ENCODE measurements at regions not wholly inside any gene's neighbourhood (a gene's known extent, or its start where the extent isn't known, plus 50 kb on each side); places are given as distances from the start of the nearest gene placed in this dataset.

DNA sequence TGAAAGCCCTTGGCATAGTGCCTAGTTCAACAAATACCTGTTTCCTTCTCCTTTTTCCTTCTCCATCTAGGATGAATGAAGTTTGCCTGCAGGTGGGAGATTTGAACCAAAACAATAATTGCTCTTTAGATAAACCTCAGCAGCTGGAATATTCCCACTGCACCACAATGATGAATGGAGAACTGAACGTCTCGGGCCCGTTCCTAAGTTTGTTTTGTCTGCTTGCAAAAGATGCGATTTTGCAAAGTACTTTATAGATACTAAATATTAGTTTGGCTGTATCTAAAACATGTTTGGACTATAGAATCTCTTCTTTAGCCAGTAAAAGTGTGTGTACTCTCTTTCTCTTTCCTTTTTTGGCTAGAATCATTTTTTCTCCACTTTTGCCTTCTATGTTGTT is 75.8 kb upstream of the BMPER start:
- H3K4me1 ChIP-seq (ENCODE audit: control insufficient read depth in 5 of 5, insufficient read depth in 5 of 5, low read length in 5 of 5), result peaks cover 0 to 14% (median 4%) of the 10 kb centered on the region in 5 donors
- H3K36me3 ChIP-seq (ENCODE audit: control insufficient read depth in 5 of 5, insufficient read depth in 5 of 5, low read length in 5 of 5), result no peaks in the 10 kb centered on the region
- H3K9me3 ChIP-seq (ENCODE audit: control insufficient read depth in 5 of 5, low read length in 5 of 5), result no peaks in the 10 kb centered on the region
- H3K27ac ChIP-seq (ENCODE audit: low read depth, low read length), result no peak overlapping the region
- H3K4me3 ChIP-seq (ENCODE audit: low read depth in 1 of 5, low read length in 5 of 5), result no peak overlapping the region
- H3K27me3 ChIP-seq (ENCODE audit: control insufficient read depth in 5 of 5, insufficient read depth in 4 of 5, low read length in 5 of 5), result no peaks in the 10 kb centered on the region
- H3K9ac ChIP-seq (ENCODE audit: low read length in 5 of 5), result no peak overlapping the region

DNA sequence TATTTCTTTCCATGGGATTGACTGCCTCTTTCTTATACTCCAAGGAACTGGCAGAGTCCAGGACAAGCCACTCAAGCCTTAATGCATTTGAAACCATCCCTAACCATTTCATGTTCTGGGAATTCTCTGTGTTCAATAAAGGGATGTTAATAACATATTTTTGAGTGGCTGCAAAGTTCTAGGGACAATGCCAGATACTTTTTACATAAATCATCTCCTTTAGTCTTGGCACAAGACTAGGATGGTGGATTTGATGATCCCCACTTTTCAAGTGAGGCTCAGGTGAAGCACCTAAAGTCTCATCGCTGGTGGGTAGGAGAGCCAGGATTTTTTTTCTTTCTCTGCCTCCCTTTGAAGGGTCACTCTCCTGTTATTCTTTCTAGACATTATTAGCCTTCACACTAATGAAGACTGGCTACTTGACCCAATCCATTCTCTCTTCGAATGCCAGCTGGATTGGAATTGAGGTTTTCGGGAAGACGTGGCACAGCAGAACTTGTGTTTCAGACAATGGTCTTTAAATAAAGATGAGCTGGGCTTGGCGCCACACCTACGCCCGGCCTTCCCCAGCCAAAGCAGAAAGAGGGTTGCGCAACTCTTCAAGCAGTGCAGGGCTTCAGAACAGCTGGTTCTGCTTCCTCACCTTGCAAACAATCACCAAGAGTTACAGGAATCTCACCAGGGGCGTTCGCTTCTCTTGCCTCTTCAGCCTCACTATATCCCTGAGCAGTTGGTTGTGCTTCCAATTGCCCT is 73.8 kb upstream of the BMPER start:
- no peaks in the 10 kb centered on the region for H3K27me3 ChIP-seq (ENCODE audit: control insufficient read depth in 5 of 5, insufficient read depth in 4 of 5, low read length in 5 of 5)
- H3K4me3 ChIP-seq (ENCODE audit: low read depth in 1 of 5, low read length in 5 of 5), result no peak overlapping the region
- H3K4me1 ChIP-seq (ENCODE audit: control insufficient read depth in 5 of 5, insufficient read depth in 5 of 5, low read length in 5 of 5), result peaks cover 0 to 14% (median 4%) of the 10 kb centered on the region in 5 donors
- H3K9me3 ChIP-seq (ENCODE audit: control insufficient read depth in 5 of 5, low read length in 5 of 5), result no peaks in the 10 kb centered on the region
- no peaks in the 10 kb centered on the region for H3K36me3 ChIP-seq (ENCODE audit: control insufficient read depth in 5 of 5, insufficient read depth in 5 of 5, low read length in 5 of 5)
- H3K27ac ChIP-seq (ENCODE audit: low read depth, low read length), result no peak overlapping the region
- H3K9ac ChIP-seq (ENCODE audit: low read length in 5 of 5), result no peak overlapping the region

DNA sequence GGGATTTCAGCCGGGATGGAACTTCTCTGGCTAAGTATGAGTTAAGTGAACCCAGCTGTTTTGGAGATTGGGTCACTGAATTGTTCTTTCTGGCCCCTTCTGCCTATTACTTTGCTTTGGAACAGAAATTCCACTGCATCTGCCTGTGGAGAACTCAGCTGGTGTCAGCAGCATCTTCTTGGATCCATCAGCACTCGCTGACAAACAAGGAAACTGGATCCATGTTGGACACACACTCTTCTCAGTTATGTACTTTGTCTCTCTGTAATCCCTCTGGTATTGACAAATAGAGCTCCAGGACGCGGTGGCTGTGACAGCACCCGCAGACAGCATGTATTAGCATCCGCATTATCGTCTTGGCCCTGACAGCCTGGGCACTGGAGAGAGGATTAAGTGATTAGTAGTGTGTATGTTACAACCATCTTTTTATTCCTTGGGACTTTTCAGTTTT is 73.0 kb upstream of the BMPER start:
- Histone ChIP-seq H3K27me3 (ENCODE audit: control insufficient read depth in 5 of 5, insufficient read depth in 4 of 5, low read length in 5 of 5) (no peaks in the 10 kb centered on the region), H3K4me3 (ENCODE audit: low read depth in 1 of 5, low read length in 5 of 5) (no peak overlapping the region), H3K4me1 (ENCODE audit: control insufficient read depth in 5 of 5, insufficient read depth in 5 of 5, low read length in 5 of 5) (peaks cover 0 to 14% (median 4%) of the 10 kb centered on the region in 5 donors), H3K9me3 (ENCODE audit: control insufficient read depth in 5 of 5, low read length in 5 of 5) (peaks cover 0 to 7% (median 5%) of the 10 kb centered on the region in 5 donors), H3K27ac (ENCODE audit: low read depth, low read length) (no peak overlapping the region), H3K9ac (ENCODE audit: low read length in 5 of 5) (no peak overlapping the region), H3K36me3 (ENCODE audit: control insufficient read depth in 5 of 5, insufficient read depth in 5 of 5, low read length in 5 of 5) (no peaks in the 10 kb centered on the region)

DNA sequence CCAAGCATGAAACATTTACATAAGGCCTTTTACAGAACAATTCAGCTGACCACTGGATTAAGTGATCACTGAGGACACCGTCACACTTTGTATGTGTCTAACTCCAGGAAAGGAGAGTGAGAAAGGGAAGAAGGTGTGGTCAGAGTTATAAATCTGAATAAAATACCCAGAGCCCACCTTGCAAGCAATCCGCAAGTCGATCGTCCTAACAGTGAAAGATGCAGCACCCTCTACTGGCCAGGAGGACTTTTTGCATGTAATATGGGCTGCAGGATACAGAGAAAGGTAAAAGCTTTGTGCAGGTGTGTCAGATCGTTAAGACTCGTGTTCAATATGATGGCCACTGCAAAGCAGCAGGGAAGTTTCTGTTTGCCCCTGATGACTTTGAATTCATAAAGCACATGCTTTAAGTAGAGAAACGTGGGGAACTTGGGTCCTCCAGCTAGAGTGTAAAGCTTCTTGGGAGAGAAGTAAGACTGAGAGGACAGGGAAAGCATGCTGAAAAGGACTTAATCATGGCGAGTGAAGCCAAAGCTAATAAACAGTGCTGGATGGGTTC is 68.5 kb upstream of the BMPER start:
- no peak overlapping the region for H3K4me3 ChIP-seq (ENCODE audit: low read depth in 1 of 5, low read length in 5 of 5)
- H3K9ac ChIP-seq (ENCODE audit: low read length in 5 of 5), result no peak overlapping the region
- no peaks in the 10 kb centered on the region for H3K36me3 ChIP-seq (ENCODE audit: control insufficient read depth in 5 of 5, insufficient read depth in 5 of 5, low read length in 5 of 5)
- peaks cover 0 to 15% (median 5%) of the 10 kb centered on the region in 5 donors for H3K4me1 ChIP-seq (ENCODE audit: control insufficient read depth in 5 of 5, insufficient read depth in 5 of 5, low read length in 5 of 5)
- no peaks in the 10 kb centered on the region for H3K27me3 ChIP-seq (ENCODE audit: control insufficient read depth in 5 of 5, insufficient read depth in 4 of 5, low read length in 5 of 5)
- no peak overlapping the region for H3K27ac ChIP-seq (ENCODE audit: low read depth, low read length)
- H3K9me3 ChIP-seq (ENCODE audit: control insufficient read depth in 5 of 5, low read length in 5 of 5), result peaks cover 0 to 8% (median 5%) of the 10 kb centered on the region in 5 donors

DNA sequence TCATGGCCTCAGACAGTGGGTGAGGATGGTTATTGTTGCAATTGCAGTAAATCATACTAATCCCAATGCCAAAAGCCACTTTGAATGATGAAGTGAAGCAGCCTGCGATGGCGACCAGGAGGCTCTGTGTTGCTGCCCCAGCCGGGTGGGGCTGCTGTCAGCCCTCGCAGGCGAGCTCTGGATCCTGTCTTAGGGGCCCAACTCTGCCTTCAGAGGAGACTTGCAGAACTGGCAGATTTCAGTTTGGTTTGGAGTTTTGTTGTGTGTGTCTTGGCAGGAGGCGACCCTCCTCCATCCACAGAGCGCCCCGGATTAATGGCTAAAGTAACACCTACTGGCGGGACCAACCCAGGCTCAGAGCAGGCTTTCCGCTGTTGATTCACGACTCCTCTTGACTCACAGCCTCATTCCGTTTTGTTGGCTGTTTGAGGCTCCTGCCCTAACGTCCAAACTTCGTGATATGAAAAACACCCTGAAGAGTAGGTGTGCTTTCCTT is 67.9 kb upstream of the BMPER start:
- Histone ChIP-seq H3K4me3 (ENCODE audit: low read depth in 1 of 5, low read length in 5 of 5) (no peak overlapping the region), H3K9ac (ENCODE audit: low read length in 5 of 5) (no peak overlapping the region), H3K36me3 (ENCODE audit: control insufficient read depth in 5 of 5, insufficient read depth in 5 of 5, low read length in 5 of 5) (no peaks in the 10 kb centered on the region), H3K27ac (ENCODE audit: low read depth, low read length) (no peak overlapping the region), H3K27me3 (ENCODE audit: control insufficient read depth in 5 of 5, insufficient read depth in 4 of 5, low read length in 5 of 5) (no peaks in the 10 kb centered on the region), H3K4me1 (ENCODE audit: control insufficient read depth in 5 of 5, insufficient read depth in 5 of 5, low read length in 5 of 5) (peaks cover 0 to 13% (median 4%) of the 10 kb centered on the region in 5 donors), H3K9me3 (ENCODE audit: control insufficient read depth in 5 of 5, low read length in 5 of 5) (peaks cover 0 to 8% (median 5%) of the 10 kb centered on the region in 5 donors)

DNA sequence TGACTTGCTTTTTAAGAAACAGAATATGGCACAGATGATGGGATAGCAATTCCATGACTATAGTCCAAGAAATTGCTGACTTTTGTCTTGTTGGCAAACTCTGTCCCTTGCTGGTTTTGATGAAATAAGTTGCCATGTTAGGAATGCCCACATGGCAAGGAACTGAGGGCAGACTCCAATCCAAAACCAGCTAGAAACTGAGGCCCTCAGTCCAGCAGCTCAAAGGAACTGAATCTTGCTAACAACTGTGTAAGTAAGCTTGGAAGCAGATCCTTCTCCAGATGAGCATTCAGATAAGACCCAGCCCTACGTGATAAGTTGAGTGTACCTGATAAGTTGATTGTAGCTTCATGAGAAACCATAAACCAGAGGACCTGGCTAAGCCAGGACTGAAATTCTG is 64.3 kb upstream of the BMPER start:
- Histone ChIP-seq H3K9me3 (ENCODE audit: control insufficient read depth in 5 of 5, low read length in 5 of 5) (peaks cover 0 to 8% (median 5%) of the 10 kb centered on the region in 5 donors), H3K36me3 (ENCODE audit: control insufficient read depth in 5 of 5, insufficient read depth in 5 of 5, low read length in 5 of 5) (no peaks in the 10 kb centered on the region), H3K9ac (ENCODE audit: low read length in 5 of 5) (no peak overlapping the region), H3K27ac (ENCODE audit: low read depth, low read length) (peak overlapping the region; percentile 51), H3K4me3 (ENCODE audit: low read depth in 1 of 5, low read length in 5 of 5) (no peak overlapping the region), H3K27me3 (ENCODE audit: control insufficient read depth in 5 of 5, insufficient read depth in 4 of 5, low read length in 5 of 5) (no peaks in the 10 kb centered on the region), H3K4me1 (ENCODE audit: control insufficient read depth in 5 of 5, insufficient read depth in 5 of 5, low read length in 5 of 5) (peaks cover 0 to 13% (median 5%) of the 10 kb centered on the region in 5 donors)

DNA sequence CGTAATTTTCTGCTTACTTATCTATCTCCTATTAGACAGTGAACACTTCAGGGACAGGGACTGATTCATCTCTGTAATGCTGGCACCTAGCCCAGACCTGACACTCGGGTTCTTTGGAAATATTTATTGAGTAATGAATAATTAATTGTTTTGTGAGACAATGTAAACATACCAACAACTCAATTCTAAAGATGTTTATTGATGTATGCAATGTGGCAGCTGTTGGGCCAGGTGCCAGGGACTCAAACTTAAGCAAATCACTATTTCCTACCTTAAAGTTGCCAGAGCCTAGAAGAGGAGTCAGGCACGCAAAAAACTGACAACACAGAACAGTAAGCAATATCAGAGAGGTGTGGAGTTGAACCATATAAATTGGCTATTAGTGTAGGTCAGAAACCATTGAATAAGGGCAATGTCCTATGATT is 63.6 kb upstream of the BMPER start:
- H3K27ac ChIP-seq (ENCODE audit: low read depth, low read length), result peak overlapping the region; percentile 51
- peaks cover 0 to 7% (median 4%) of the 10 kb centered on the region in 5 donors for H3K9me3 ChIP-seq (ENCODE audit: control insufficient read depth in 5 of 5, low read length in 5 of 5)
- H3K9ac ChIP-seq (ENCODE audit: low read length in 5 of 5), result no peak overlapping the region
- no peaks in the 10 kb centered on the region for H3K27me3 ChIP-seq (ENCODE audit: control insufficient read depth in 5 of 5, insufficient read depth in 4 of 5, low read length in 5 of 5)
- peaks cover 0 to 17% (median 10%) of the 10 kb centered on the region in 5 donors for H3K4me1 ChIP-seq (ENCODE audit: control insufficient read depth in 5 of 5, insufficient read depth in 5 of 5, low read length in 5 of 5)
- H3K4me3 ChIP-seq (ENCODE audit: low read depth in 1 of 5, low read length in 5 of 5), result no peak overlapping the region
- H3K36me3 ChIP-seq (ENCODE audit: control insufficient read depth in 5 of 5, insufficient read depth in 5 of 5, low read length in 5 of 5), result no peaks in the 10 kb centered on the region

DNA sequence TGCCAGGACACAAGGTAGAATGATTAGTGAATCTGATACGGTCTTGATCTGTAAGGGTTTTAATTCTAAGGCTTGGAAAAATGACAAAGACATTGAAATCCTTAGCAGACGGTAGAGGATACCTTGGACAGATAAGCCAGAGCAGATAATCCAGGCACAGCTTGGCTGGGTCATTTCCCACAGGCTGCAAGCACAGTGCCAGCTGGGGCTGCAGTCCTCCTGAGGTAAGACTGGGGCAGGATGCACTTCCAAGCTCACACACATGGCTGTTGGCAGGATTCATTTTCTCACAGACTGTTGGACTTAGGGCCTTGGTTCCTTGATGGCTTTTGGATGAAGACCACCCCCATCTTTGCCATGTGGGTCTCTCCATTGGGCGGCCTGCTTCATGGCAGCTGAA is 63.2 kb upstream of the BMPER start:
- H3K36me3 ChIP-seq (ENCODE audit: control insufficient read depth in 5 of 5, insufficient read depth in 5 of 5, low read length in 5 of 5), result no peaks in the 10 kb centered on the region

DNA sequence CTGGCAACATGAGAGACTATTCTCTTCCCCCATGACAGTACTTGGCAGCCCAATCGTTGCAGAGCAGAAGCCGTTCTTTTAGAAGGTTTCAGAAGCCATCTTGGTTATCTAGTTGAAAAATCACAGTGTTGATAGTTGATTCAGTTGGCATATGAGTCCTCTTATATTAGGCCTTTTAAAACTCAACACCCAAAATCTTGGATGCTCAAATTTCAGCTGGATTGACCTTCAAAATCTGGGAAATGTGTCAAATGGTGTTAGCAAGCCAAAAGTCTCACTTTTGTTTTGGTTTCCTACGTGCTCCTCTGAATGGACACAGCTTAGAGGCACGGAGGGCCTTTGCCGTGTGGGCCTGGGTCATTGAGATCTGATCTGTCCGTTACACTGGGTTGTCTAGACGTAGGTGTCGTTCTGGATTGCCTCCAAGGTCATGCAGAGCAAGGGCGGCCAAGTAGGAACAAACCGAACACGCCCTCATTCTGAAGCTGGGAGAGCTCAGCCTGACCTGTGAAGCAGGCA is 59.3 kb upstream of the BMPER start:
- no peaks in the 10 kb centered on the region for H3K36me3 ChIP-seq (ENCODE audit: control insufficient read depth in 5 of 5, insufficient read depth in 5 of 5, low read length in 5 of 5)
- no peaks in the 10 kb centered on the region for H3K27me3 ChIP-seq (ENCODE audit: control insufficient read depth in 5 of 5, insufficient read depth in 4 of 5, low read length in 5 of 5)
- no peak overlapping the region for H3K27ac ChIP-seq (ENCODE audit: low read depth, low read length)
- H3K4me3 ChIP-seq (ENCODE audit: low read depth in 1 of 5, low read length in 5 of 5), result no peak overlapping the region
- peaks cover 0 to 13% (median 8%) of the 10 kb centered on the region in 5 donors for H3K4me1 ChIP-seq (ENCODE audit: control insufficient read depth in 5 of 5, insufficient read depth in 5 of 5, low read length in 5 of 5)
- peaks cover 0 to under 1% (median 0%) of the 10 kb centered on the region in 5 donors for H3K9me3 ChIP-seq (ENCODE audit: control insufficient read depth in 5 of 5, low read length in 5 of 5)
- no peak overlapping the region for H3K9ac ChIP-seq (ENCODE audit: low read length in 5 of 5)

More for the DNA sequence above, 63.2 kb upstream of the BMPER start:
- Histone ChIP-seq H3K4me3 (ENCODE audit: low read depth in 1 of 5, low read length in 5 of 5) (no peak overlapping the region), H3K9ac (ENCODE audit: low read length in 5 of 5) (no peak overlapping the region), H3K27ac (ENCODE audit: low read depth, low read length) (no peak overlapping the region), H3K27me3 (ENCODE audit: control insufficient read depth in 5 of 5, insufficient read depth in 4 of 5, low read length in 5 of 5) (no peaks in the 10 kb centered on the region), H3K9me3 (ENCODE audit: control insufficient read depth in 5 of 5, low read length in 5 of 5) (peaks cover 0 to 4% (median under 1%) of the 10 kb centered on the region in 5 donors), H3K4me1 (ENCODE audit: control insufficient read depth in 5 of 5, insufficient read depth in 5 of 5, low read length in 5 of 5) (peaks cover 0 to 17% (median 10%) of the 10 kb centered on the region in 5 donors)

DNA sequence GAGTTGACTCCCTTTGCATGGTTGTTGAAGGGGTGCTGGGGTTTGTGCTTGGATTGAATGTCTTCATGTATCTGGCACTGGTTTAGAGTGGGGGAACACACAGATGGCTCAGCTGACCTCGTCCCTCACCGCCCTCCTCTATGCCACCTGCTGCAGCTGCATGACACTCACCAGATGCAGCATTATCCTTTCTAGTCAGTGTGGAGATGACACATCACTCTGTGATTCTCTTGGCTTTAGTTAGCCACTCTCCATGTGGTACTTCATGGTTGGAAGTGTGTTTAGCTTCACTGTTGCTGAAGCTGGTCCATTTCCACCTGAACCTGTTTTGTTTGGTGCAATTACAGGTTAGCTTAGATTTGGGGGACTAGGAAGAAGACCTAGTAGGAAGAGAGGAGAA is 56.3 kb upstream of the BMPER start:
- peaks cover 0 to 6% (median 4%) of the 10 kb centered on the region in 5 donors for H3K4me1 ChIP-seq (ENCODE audit: control insufficient read depth in 5 of 5, insufficient read depth in 5 of 5, low read length in 5 of 5)
- H3K27ac ChIP-seq (ENCODE audit: low read depth, low read length), result no peak overlapping the region

More for the DNA sequence above, 56.3 kb upstream of the BMPER start:
- no peak overlapping the region for H3K4me3 ChIP-seq (ENCODE audit: low read depth in 1 of 5, low read length in 5 of 5)
- H3K9ac ChIP-seq (ENCODE audit: low read length in 5 of 5), result no peak overlapping the region
- no peaks in the 10 kb centered on the region for H3K27me3 ChIP-seq (ENCODE audit: control insufficient read depth in 5 of 5, insufficient read depth in 4 of 5, low read length in 5 of 5)
- H3K9me3 ChIP-seq (ENCODE audit: control insufficient read depth in 5 of 5, low read length in 5 of 5), result no peaks in the 10 kb centered on the region
- no peaks in the 10 kb centered on the region for H3K36me3 ChIP-seq (ENCODE audit: control insufficient read depth in 5 of 5, insufficient read depth in 5 of 5, low read length in 5 of 5)
